Activated T-cell treated with anti-CD3 and anti-CD28 coated beads for 48 hours (primary cell): ENCODE measurements at regions not wholly inside any gene's neighbourhood (a gene's known extent, or its start where the extent isn't known, plus 50 kb on each side); places are given as distances from the start of the nearest gene placed in this dataset.

Source experiments
- DNase-seq: peaks from one replicate; pipeline ENCODE4 v3.0.0-alpha.2; 2020; ENCODE audit warnings: low read depth

GRCh38 chr6:40075056-40075590, 140.9 kb upstream of the MOCS1 start:
- no peak for DNase-seq

- DNase-seq, result no peak
Observed at GRCh38 chr6:40074306-40075055, 140.2 kb upstream of the MOCS1 start.

GRCh38 chr6:40066372-40066771, 132.1 kb upstream of the MOCS1 start:
- DNase-seq, result no peak

- no peak for DNase-seq
Observed at GRCh38 chr6:40056865-40057264, 122.6 kb upstream of the MOCS1 start.

- no peak for DNase-seq
Observed at GRCh38 chr6:40054602-40055001, 120.3 kb upstream of the MOCS1 start.

GRCh38 chr6:40054186-40054585, 119.9 kb upstream of the MOCS1 start:
- no peak for DNase-seq

- no peak for DNase-seq
Observed at GRCh38 chr6:40049128-40049527, 114.9 kb upstream of the MOCS1 start.

- DNase-seq, result no peak
Observed at GRCh38 chr6:40044196-40044595, 109.9 kb upstream of the MOCS1 start.

GRCh38 chr6:40042232-40042631, 108.0 kb upstream of the MOCS1 start:
- no peak for DNase-seq

- DNase-seq, result no peak
Observed at GRCh38 chr6:40039042-40039441, 104.8 kb upstream of the MOCS1 start.

- DNase-seq, result no peak
Observed at GRCh38 chr6:40038626-40039025, 104.4 kb upstream of the MOCS1 start.

- DNase-seq, result no peak
Observed at GRCh38 chr6:40037271-40037670, 103.0 kb upstream of the MOCS1 start.

GRCh38 chr6:40036186-40036585, 101.9 kb upstream of the MOCS1 start:
- no peak for DNase-seq

GRCh38 chr6:40028449-40028848, 94.2 kb upstream of the MOCS1 start:
- no peak for DNase-seq

GRCh38 chr6:40022867-40023266, 88.6 kb upstream of the MOCS1 start:
- DNase-seq, result no peak

GRCh38 chr6:40020166-40020565, 85.9 kb upstream of the MOCS1 start:
- no peak for DNase-seq

- DNase-seq, result no peak
Observed at GRCh38 chr6:40015530-40015929, 81.3 kb upstream of the MOCS1 start.

- DNase-seq, result no peak
Observed at GRCh38 chr6:40011844-40012243, 77.6 kb upstream of the MOCS1 start.

- DNase-seq, result no peak
Observed at GRCh38 chr6:40000964-40001515, 66.8 kb upstream of the MOCS1 start.

GRCh38 chr6:39999006-39999867, 65.0 kb upstream of the MOCS1 start:
- DNase-seq, result no peak

GRCh38 chr6:39998126-39998525, 63.9 kb upstream of the MOCS1 start:
- DNase-seq, result no peak

GRCh38 chr6:39997101-39997635, 62.9 kb upstream of the MOCS1 start:
- DNase-seq, result no peak

GRCh38 chr6:39995633-39996032, 61.4 kb upstream of the MOCS1 start:
- DNase-seq, result no peak
